Thymus (tissue), 11 donors: ENCODE measurements at regions not wholly inside any gene's neighbourhood (a gene's known extent, or its start where the extent isn't known, plus 50 kb on each side); places are given as distances from the start of the nearest gene placed in this dataset.

ENCODE experiments used
- DNase-seq, 9 donors: peaks; one replicate each; pipeline ENCODE4 v3.0.0-alpha.2; 2013; ENCODE audit warnings: low spot score in 9 of 9, low read depth in 6 of 9, missing footprints in 1 of 9
- H3K27ac ChIP-seq, 2 donors: one replicate each; pipeline ENCODE4 v1.5.1; 2013; ENCODE audit warnings: control low read depth in 1 of 2, low read depth in 1 of 2, low read length in 1 of 2, mild to moderate bottlenecking in 1 of 2, moderate library complexity in 1 of 2
- H3K27me3 ChIP-seq, 2 donors: one replicate each; pipeline ENCODE4 v1.5.1; 2013; ENCODE audit warnings: low read length in 1 of 2; ENCODE audit not compliant: control insufficient read depth in 2 of 2, insufficient read depth in 1 of 2
- H3K36me3 ChIP-seq, 2 donors: one replicate each; pipeline ENCODE4 v1.5.1; 2013; ENCODE audit warnings: low read length in 1 of 2, mild to moderate bottlenecking in 1 of 2, moderate library complexity in 1 of 2; ENCODE audit not compliant: control insufficient read depth in 2 of 2, insufficient read depth in 2 of 2
- H3K4me1 ChIP-seq, 2 donors: one replicate each; pipeline ENCODE4 v1.5.1; 2013; ENCODE audit warnings: low read length in 2 of 2; ENCODE audit not compliant: control insufficient read depth in 2 of 2, insufficient read depth in 2 of 2
- H3K4me3 ChIP-seq, 2 donors: one replicate each; pipeline ENCODE4 v1.5.1; 2013; ENCODE audit warnings: low read length in 2 of 2, control low read depth in 1 of 2, mild to moderate bottlenecking in 1 of 2
- H3K9me3 ChIP-seq, 2 donors: one replicate each; pipeline ENCODE4 v1.5.1; 2013; ENCODE audit warnings: low read length in 1 of 2, mild to moderate bottlenecking in 1 of 2; ENCODE audit not compliant: control insufficient read depth in 2 of 2, insufficient read depth in 1 of 2
- WGBS: extraction: QIAGEN DNeasy Blood & Tissue Kit; methylation state at CpG from one replicate; pipeline ENCODE4 v1.1.7; 2013; 5-methylcytosine and 5-hydroxymethylcytosine counted together
- donor health status: healthy.

GRCh38 chr3:152084441-152085158, 184.1 kb upstream of the MBNL1 start:
- peaks cover 0 to 5% of the 10 kb centered on the region in 2 donors for H3K9me3 ChIP-seq
- DNase-seq: no peak
- 94% methylated on average over 2 of the region's 2 CpGs for WGBS

GRCh38 chr3:152087153-152087552, 181.6 kb upstream of the MBNL1 start:
- Histone ChIP-seq H3K4me3 (no peak overlapping the region), H3K36me3 (no peaks in the 10 kb centered on the region), H3K27me3 (no peaks in the 10 kb centered on the region), H3K9me3 (no peaks in the 10 kb centered on the region), H3K4me1 (no peaks in the 10 kb centered on the region), H3K27ac (no peak overlapping the region)
- DNase-seq: no peak

More at GRCh38 chr3:152084441-152085158, 184.1 kb upstream of the MBNL1 start:
- no peaks in the 10 kb centered on the region for H3K4me1 ChIP-seq
- no peaks in the 10 kb centered on the region for H3K36me3 ChIP-seq
- H3K4me3 ChIP-seq: no peak overlapping the region
- H3K27me3 ChIP-seq: no peaks in the 10 kb centered on the region
- no peak overlapping the region for H3K27ac ChIP-seq

GRCh38 chr3:152089528-152089927, 179.2 kb upstream of the MBNL1 start:
- H3K36me3 ChIP-seq: no peaks in the 10 kb centered on the region
- no peak overlapping the region for H3K27ac ChIP-seq
- H3K27me3 ChIP-seq: no peaks in the 10 kb centered on the region
- no peak overlapping the region for H3K4me3 ChIP-seq
- H3K9me3 ChIP-seq: no peaks in the 10 kb centered on the region
- no peak for DNase-seq
- no peaks in the 10 kb centered on the region for H3K4me1 ChIP-seq

- H3K27ac ChIP-seq: no peak overlapping the region
- no peaks in the 10 kb centered on the region for H3K4me1 ChIP-seq
- H3K36me3 ChIP-seq: no peaks in the 10 kb centered on the region
- DNase-seq: no peak
- WGBS: 86% methylated on average over 1 of the region's 1 CpG
- no peak overlapping the region for H3K4me3 ChIP-seq
- no peaks in the 10 kb centered on the region for H3K27me3 ChIP-seq
- no peaks in the 10 kb centered on the region for H3K9me3 ChIP-seq
Measured at GRCh38 chr3:152091725-152092124, 177.0 kb upstream of the MBNL1 start.

DNA sequence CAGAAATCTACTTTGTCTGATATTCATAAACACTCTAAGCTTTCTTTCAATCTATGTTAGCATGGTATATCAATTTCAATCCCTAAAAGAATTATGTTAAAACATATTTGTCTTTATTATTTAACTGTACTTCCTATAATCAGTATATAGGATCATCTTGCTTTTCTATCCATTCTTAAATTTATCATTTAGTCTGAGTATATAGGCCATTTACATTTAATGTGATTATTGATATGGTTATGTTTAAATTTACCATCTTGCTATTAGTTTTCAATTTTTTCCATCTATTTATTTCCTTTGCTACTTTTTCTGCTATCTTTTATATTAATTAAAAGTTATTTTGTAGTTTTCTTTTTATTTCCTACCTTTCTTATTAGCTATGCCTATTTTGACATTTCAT, 174.8 kb upstream of the MBNL1 start:
- Histone ChIP-seq H3K27me3 (no peaks in the 10 kb centered on the region), H3K9me3 (no peaks in the 10 kb centered on the region), H3K27ac (no peak overlapping the region), H3K4me3 (no peak overlapping the region), H3K36me3 (no peaks in the 10 kb centered on the region), H3K4me1 (no peaks in the 10 kb centered on the region)
- no peak for DNase-seq

GRCh38 chr3:152094406-152094805, 174.3 kb upstream of the MBNL1 start:
- DNase-seq: no peak
- Histone ChIP-seq H3K36me3 (no peaks in the 10 kb centered on the region), H3K27ac (no peak overlapping the region), H3K4me1 (no peaks in the 10 kb centered on the region), H3K4me3 (no peak overlapping the region), H3K27me3 (no peaks in the 10 kb centered on the region), H3K9me3 (no peaks in the 10 kb centered on the region)

- Histone ChIP-seq H3K36me3 (no peaks in the 10 kb centered on the region), H3K27ac (no peak overlapping the region), H3K9me3 (no peaks in the 10 kb centered on the region), H3K4me3 (no peak overlapping the region), H3K27me3 (no peaks in the 10 kb centered on the region), H3K4me1 (no peaks in the 10 kb centered on the region)
- DNase-seq: no peak
Measured at GRCh38 chr3:152095472-152095871, 173.3 kb upstream of the MBNL1 start.

- no peaks in the 10 kb centered on the region for H3K9me3 ChIP-seq
- 97% methylated on average over 5 of the region's 5 CpGs for WGBS
- no peaks in the 10 kb centered on the region for H3K4me1 ChIP-seq
- no peaks in the 10 kb centered on the region for H3K36me3 ChIP-seq
- H3K4me3 ChIP-seq: no peak overlapping the region
- DNase-seq: no peak
- H3K27ac ChIP-seq: no peak overlapping the region
- no peaks in the 10 kb centered on the region for H3K27me3 ChIP-seq
Measured at GRCh38 chr3:152096280-152096906, 172.3 kb upstream of the MBNL1 start.

DNA sequence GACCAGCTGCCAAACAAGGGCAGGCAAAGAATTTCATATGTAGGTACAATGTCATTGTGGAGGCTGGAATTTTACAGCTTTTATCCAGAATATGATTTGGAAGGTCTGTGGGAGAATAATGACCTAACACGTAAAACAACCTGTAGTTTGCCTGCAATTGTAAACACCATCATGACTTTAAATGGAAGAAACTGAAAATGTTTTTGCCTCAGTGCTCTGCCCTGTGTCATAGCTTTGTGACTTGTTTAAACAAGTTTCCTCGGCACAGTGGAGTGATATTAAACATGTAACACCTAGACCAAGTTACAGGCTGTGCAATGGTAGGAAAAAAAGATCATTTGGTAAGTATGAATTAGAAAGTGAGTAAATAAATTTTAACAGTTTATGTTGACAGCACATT, 171.6 kb upstream of the MBNL1 start:
- DNase-seq: no peak
- H3K4me3 ChIP-seq: no peak overlapping the region
- no peaks in the 10 kb centered on the region for H3K27me3 ChIP-seq
- H3K36me3 ChIP-seq: no peaks in the 10 kb centered on the region
- no peaks in the 10 kb centered on the region for H3K9me3 ChIP-seq
- no peaks in the 10 kb centered on the region for H3K4me1 ChIP-seq
- 99% methylated on average over 2 of the region's 2 CpGs for WGBS
- H3K27ac ChIP-seq: no peak overlapping the region
